HepG2 (cell line): ENCODE measurements at regions not wholly inside any gene's neighbourhood (a gene's known extent, or its start where the extent isn't known, plus 50 kb on each side); places are given as distances from the start of the nearest gene placed in this dataset.
A peak's percentile ranks its signal among the peaks of the same experiment; 100 is the strongest.

Experiments used
- CENPT ChIP-seq: sonication (generic); formaldehyde crosslinking; IDR thresholded peaks from 2 replicates; pipeline ENCODE4 v1.8.0; 2022; ENCODE audit warnings: low read depth, mild to moderate bottlenecking, moderate library complexity, missing genetic modification reagents
- ELF3 ChIP-seq: IDR thresholded peaks from 2 replicates; pipeline ENCODE4 v1.6.1; 2016; ENCODE audit warnings: missing genetic modification reagents, missing compliant biosample characterization
- FIP1L1 ChIP-seq: fragments of 200-400 bp; formaldehyde crosslinking; IDR thresholded peaks from 2 replicates; pipeline ENCODE4 v1.6.1; 2018; ENCODE audit warnings: low read depth, mild to moderate bottlenecking, low read length, moderate library complexity, borderline replicate concordance; ENCODE audit not compliant: insufficient read depth
- GZF1 ChIP-seq: sonication (generic); formaldehyde crosslinking; IDR thresholded peaks from 2 replicates; pipeline ENCODE4 v1.5.1; 2020; ENCODE audit warnings: mild to moderate bottlenecking, missing genetic modification reagents
- NCOR1 ChIP-seq: fragments of 200-600 bp; sonication (generic); IDR thresholded peaks from 2 replicates; pipeline ENCODE4 v1.7.0; 2017; ENCODE audit warnings: antibody characterized with exemption, low read length, borderline replicate concordance
- SNAPC2 ChIP-seq: sonication (generic); formaldehyde crosslinking; IDR thresholded peaks from 2 replicates; pipeline ENCODE4 v1.8.1; 2022; ENCODE audit warnings: mild to moderate bottlenecking, missing genetic modification reagents
- THYN1 ChIP-seq: sonication (generic); formaldehyde crosslinking; IDR thresholded peaks from 2 replicates; pipeline ENCODE4 v1.8.1; 2023; ENCODE audit warnings: low read depth, mild to moderate bottlenecking, moderate library complexity, missing genetic modification reagents, borderline replicate concordance
- ZNF331 ChIP-seq: sonication (generic); formaldehyde crosslinking; IDR thresholded peaks from 2 replicates; pipeline ENCODE4 v1.4.0; 2020; ENCODE audit warnings: missing genetic modification reagents
- ZNF761 ChIP-seq: sonication (generic); formaldehyde crosslinking; conservative IDR thresholded peaks from 2 replicates; pipeline ENCODE4 v1.4.0; 2020; ENCODE audit warnings: mild to moderate bottlenecking, missing genetic modification reagents
- ZSCAN20 ChIP-seq: sonication (generic); formaldehyde crosslinking; IDR thresholded peaks from 2 replicates; pipeline ENCODE4 v1.4.0; 2020; ENCODE audit warnings: missing genetic modification reagents, mild to moderate bottlenecking, borderline replicate concordance
- ZSCAN29 ChIP-seq: sonication (generic); formaldehyde crosslinking; conservative IDR thresholded peaks from 2 replicates; pipeline ENCODE4 v1.4.0; 2020; ENCODE audit warnings: mild to moderate bottlenecking, missing genetic modification reagents
- TF ChIP-seq, protein P1 (sequence below): sonication (generic); formaldehyde crosslinking; IDR thresholded peaks from 2 replicates; pipeline ENCODE4 v1.4.0; 2020; ENCODE audit warnings: missing genetic modification reagents
- TF ChIP-seq, protein P2 (sequence below): sonication (generic); formaldehyde crosslinking; IDR thresholded peaks from 2 replicates; pipeline ENCODE4 v1.8.0; 2022; ENCODE audit warnings: missing genetic modification reagents, mild to moderate bottlenecking, inconsistent platforms, borderline replicate concordance
- TF ChIP-seq, protein P3 (sequence below): IDR thresholded peaks from 2 replicates; pipeline ENCODE4 v1.6.1; 2016; ENCODE audit warnings: control low read depth
- TF ChIP-seq, protein P4 (sequence below): IDR thresholded peaks from 2 replicates; pipeline ENCODE4 v1.6.1; 2016
- TF ChIP-seq, protein P5 (sequence below): sonication (generic); formaldehyde crosslinking; IDR thresholded peaks from 2 replicates; pipeline ENCODE4 v1.5.1; 2020; ENCODE audit warnings: mild to moderate bottlenecking, missing genetic modification reagents, borderline replicate concordance

DNA sequence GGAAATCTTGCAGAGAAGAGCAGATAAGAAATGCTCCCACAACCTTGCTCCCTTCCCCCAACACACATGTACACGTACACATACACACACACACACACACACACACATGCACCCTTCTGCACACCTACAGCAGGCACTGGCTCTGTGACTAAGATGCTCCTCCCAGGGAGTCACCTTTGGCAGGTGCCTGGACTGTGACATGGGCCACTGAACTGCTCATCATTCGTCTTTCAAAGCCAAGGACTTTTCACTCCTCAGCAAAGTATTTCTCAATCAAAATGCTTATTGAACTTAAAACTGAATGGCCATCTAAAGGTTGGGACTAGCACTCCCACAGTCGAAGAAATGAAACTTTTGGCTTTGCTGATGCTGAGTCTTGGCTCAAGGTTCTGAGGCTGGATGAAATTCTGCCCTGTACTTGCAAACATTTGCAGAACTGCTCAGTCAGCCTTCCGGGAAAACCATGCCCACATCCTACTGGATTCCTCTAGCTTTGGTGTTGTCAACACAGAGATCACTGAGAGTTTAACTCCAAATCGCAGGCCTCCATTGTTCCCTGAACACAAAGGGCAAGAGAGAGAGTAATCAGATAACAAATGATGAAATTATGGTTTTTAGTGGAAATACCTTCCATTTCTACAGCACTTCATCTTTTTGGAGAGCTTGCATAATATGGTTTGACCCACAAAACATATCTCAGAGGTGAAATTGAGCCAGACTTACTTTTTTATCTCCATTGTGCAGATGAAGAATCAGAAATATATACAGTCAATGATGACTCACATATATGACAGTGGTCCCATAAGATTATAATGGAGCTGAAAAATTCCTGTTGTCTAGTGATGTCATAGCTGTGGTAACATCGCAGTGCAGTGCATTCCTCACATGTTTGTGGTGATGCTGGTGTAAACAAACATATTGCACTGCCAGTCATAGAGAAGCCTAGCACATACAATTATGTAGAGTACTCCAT, 72.4 kb upstream of the BCAR3 start (continued):
- TF ChIP-seq, protein P1, sequence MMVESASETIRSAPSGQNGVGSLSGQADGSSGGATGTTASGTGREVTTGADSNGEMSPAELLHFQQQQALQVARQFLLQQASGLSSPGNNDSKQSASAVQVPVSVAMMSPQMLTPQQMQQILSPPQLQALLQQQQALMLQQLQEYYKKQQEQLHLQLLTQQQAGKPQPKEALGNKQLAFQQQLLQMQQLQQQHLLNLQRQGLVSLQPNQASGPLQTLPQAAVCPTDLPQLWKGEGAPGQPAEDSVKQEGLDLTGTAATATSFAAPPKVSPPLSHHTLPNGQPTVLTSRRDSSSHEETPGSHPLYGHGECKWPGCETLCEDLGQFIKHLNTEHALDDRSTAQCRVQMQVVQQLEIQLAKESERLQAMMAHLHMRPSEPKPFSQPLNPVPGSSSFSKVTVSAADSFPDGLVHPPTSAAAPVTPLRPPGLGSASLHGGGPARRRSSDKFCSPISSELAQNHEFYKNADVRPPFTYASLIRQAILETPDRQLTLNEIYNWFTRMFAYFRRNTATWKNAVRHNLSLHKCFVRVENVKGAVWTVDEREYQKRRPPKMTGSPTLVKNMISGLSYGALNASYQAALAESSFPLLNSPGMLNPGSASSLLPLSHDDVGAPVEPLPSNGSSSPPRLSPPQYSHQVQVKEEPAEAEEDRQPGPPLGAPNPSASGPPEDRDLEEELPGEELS = peak; percentile 19; the same call in 1 of the 2 replicates
- TF ChIP-seq, protein P2, sequence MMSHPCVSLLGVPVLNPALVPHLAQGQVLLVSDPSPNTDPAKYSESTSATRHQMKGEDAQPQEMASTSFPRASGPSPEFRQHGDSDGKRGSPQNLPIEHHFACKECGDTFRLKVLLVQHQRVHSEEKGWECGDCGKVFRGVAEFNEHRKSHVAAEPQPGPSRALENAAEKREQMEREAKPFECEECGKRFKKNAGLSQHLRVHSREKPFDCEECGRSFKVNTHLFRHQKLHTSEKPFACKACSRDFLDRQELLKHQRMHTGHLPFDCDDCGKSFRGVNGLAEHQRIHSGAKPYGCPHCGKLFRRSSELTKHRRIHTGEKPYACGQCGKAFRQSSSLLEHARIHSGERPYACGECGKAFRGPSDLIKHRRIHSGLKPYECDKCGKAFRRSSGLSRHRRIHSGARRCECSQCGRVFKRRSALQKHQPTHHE (CRISPR knock-in tag) = no peak
- TF ChIP-seq ZNF331 (CRISPR knock-in tag) = peak; percentile 62; the same call in 1 of the 2 replicates
- no peak for TF ChIP-seq ZSCAN29 (CRISPR knock-in tag)
- TF ChIP-seq, protein P3, sequence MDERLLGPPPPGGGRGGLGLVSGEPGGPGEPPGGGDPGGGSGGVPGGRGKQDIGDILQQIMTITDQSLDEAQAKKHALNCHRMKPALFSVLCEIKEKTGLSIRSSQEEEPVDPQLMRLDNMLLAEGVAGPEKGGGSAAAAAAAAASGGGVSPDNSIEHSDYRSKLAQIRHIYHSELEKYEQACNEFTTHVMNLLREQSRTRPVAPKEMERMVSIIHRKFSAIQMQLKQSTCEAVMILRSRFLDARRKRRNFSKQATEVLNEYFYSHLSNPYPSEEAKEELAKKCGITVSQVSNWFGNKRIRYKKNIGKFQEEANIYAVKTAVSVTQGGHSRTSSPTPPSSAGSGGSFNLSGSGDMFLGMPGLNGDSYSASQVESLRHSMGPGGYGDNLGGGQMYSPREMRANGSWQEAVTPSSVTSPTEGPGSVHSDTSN (CRISPR knock-in tag) = no peak
- TF ChIP-seq, protein P4, sequence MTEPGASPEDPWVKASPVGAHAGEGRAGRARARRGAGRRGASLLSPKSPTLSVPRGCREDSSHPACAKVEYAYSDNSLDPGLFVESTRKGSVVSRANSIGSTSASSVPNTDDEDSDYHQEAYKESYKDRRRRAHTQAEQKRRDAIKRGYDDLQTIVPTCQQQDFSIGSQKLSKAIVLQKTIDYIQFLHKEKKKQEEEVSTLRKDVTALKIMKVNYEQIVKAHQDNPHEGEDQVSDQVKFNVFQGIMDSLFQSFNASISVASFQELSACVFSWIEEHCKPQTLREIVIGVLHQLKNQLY = no peak
- TF ChIP-seq FIP1L1 = no peak
- TF ChIP-seq THYN1 (CRISPR knock-in tag) = no peak
- TF ChIP-seq, protein P5, sequence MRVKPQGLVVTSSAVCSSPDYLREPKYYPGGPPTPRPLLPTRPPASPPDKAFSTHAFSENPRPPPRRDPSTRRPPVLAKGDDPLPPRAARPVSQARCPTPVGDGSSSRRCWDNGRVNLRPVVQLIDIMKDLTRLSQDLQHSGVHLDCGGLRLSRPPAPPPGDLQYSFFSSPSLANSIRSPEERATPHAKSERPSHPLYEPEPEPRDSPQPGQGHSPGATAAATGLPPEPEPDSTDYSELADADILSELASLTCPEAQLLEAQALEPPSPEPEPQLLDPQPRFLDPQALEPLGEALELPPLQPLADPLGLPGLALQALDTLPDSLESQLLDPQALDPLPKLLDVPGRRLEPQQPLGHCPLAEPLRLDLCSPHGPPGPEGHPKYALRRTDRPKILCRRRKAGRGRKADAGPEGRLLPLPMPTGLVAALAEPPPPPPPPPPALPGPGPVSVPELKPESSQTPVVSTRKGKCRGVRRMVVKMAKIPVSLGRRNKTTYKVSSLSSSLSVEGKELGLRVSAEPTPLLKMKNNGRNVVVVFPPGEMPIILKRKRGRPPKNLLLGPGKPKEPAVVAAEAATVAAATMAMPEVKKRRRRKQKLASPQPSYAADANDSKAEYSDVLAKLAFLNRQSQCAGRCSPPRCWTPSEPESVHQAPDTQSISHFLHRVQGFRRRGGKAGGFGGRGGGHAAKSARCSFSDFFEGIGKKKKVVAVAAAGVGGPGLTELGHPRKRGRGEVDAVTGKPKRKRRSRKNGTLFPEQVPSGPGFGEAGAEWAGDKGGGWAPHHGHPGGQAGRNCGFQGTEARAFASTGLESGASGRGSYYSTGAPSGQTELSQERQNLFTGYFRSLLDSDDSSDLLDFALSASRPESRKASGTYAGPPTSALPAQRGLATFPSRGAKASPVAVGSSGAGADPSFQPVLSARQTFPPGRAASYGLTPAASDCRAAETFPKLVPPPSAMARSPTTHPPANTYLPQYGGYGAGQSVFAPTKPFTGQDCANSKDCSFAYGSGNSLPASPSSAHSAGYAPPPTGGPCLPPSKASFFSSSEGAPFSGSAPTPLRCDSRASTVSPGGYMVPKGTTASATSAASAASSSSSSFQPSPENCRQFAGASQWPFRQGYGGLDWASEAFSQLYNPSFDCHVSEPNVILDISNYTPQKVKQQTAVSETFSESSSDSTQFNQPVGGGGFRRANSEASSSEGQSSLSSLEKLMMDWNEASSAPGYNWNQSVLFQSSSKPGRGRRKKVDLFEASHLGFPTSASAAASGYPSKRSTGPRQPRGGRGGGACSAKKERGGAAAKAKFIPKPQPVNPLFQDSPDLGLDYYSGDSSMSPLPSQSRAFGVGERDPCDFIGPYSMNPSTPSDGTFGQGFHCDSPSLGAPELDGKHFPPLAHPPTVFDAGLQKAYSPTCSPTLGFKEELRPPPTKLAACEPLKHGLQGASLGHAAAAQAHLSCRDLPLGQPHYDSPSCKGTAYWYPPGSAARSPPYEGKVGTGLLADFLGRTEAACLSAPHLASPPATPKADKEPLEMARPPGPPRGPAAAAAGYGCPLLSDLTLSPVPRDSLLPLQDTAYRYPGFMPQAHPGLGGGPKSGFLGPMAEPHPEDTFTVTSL (CRISPR knock-in tag) = no peak
- no peak for TF ChIP-seq SNAPC2 (CRISPR knock-in tag)
- no peak for TF ChIP-seq ZSCAN20 (CRISPR knock-in tag)
- peak; percentile 56; the same call in 1 of the 2 replicates for TF ChIP-seq ELF3 (CRISPR knock-in tag)
- no peak for TF ChIP-seq NCOR1
- TF ChIP-seq ZNF761 = no peak
- TF ChIP-seq CENPT (CRISPR knock-in tag) = no peak
- no peak for TF ChIP-seq GZF1 (CRISPR knock-in tag)
